ENCODE measurements at regions not wholly inside any gene's neighbourhood (a gene's known extent, or its start where the extent isn't known, plus 50 kb on each side); places are given as distances from the start of the nearest gene placed in this dataset.

- TF ChIP-seq POLR2A (IDR thresholded peaks at IDR 0.05; ENCODE audit: low read depth, low read length) (no peak), POLR2AphosphoS5 (IDR thresholded peaks at IDR 0.05; ENCODE audit: low read depth, low read length) (no peak), TAF1 (IDR thresholded peaks at IDR 0.05; ENCODE audit: borderline replicate concordance, low read depth, low read length) (no peak)
Measured at GRCh38 chr7:83879063-83879462, 230.1 kb upstream of the SEMA3E start.

All from GM12892 (cell line).